ENCODE measurements at regions not wholly inside any gene's neighbourhood (a gene's known extent, or its start where the extent isn't known, plus 50 kb on each side); places are given as distances from the start of the nearest gene placed in this dataset.

DNA sequence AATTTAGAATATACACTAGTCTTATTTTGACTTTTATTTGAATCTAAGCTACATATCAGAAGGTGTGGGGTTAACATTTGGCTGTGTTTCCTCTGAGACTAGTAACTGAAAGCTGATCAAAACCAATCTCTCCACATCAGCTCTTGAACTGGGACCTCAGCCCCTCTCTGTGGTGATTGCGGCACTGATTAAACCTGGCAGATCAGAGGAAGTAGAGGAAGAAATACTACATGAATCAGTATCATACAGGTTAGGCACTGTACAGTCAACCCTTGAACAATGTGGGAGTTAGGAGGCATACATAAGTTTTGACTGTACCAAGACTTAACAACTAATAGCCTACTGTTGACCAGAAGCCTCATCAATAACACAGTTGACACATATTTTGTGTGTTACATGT, 122.5 kb upstream of the C1orf87 start:
- DNase-seq (ENCODE audit: low read depth, low spot score): no peak
- H3K4me3 ChIP-seq (ENCODE audit: insufficient read length, low read depth): no peak overlapping the region

DNA sequence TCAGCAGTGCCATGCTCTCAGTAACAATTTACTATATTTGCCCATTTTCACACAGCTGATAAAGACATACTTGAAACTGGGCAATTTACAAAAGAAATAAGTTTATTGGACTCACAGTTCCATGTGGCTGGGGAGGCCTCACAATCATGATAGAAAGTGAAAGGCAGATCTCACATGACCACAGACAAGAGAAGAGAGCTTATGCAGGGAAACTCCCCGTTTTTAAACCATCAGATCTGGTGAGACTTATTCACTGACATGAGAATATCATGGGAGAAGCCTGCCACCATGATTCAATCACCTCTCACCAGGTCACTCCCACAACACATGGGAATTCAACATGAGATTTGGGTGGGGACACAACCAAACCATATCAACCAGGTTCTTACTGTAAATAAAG, 112.1 kb upstream of the C1orf87 start:
- Histone ChIP-seq H3K27me3 (ENCODE audit: insufficient read depth, insufficient read length) (no peaks in the 10 kb centered on the region), H3K9me3 (ENCODE audit: insufficient read depth, low read length) (peaks cover 34% of the 10 kb centered on the region; the same call in 1 of the 2 replicates), H3K36me3 (ENCODE audit: insufficient read depth, insufficient read length, low read length) (no peaks in the 10 kb centered on the region), H3K9ac (ENCODE audit: insufficient read length, low read depth) (no peak overlapping the region), H3K4me1 (ENCODE audit: insufficient read depth, insufficient read length) (no peaks in the 10 kb centered on the region), H3K4me3 (ENCODE audit: insufficient read length, low read depth) (no peak overlapping the region)
- DNase-seq (ENCODE audit: low read depth, low spot score): no peak
- TF ChIP-seq YY1 (IDR thresholded peaks at IDR 0.05; ENCODE audit: insufficient read depth, insufficient read length) (no peak), ZNF274 (IDR thresholded peaks at IDR 0.05; ENCODE audit: low read depth, low read length) (no peak), SUZ12 (IDR thresholded peaks at IDR 0.05; ENCODE audit: extremely low read depth, insufficient read depth, insufficient read length) (no peak)

More for the DNA sequence above, 122.5 kb upstream of the C1orf87 start:
- Histone ChIP-seq H3K9me3 (ENCODE audit: insufficient read depth, low read length) (no peaks in the 10 kb centered on the region), H3K36me3 (ENCODE audit: insufficient read depth, insufficient read length, low read length) (no peaks in the 10 kb centered on the region), H3K27me3 (ENCODE audit: insufficient read depth, insufficient read length) (no peaks in the 10 kb centered on the region), H3K9ac (ENCODE audit: insufficient read length, low read depth) (no peak overlapping the region), H3K4me1 (ENCODE audit: insufficient read depth, insufficient read length) (no peaks in the 10 kb centered on the region)
- no peak for TF ChIP-seq ZNF274 (IDR thresholded peaks at IDR 0.05; ENCODE audit: low read depth, low read length)

DNA sequence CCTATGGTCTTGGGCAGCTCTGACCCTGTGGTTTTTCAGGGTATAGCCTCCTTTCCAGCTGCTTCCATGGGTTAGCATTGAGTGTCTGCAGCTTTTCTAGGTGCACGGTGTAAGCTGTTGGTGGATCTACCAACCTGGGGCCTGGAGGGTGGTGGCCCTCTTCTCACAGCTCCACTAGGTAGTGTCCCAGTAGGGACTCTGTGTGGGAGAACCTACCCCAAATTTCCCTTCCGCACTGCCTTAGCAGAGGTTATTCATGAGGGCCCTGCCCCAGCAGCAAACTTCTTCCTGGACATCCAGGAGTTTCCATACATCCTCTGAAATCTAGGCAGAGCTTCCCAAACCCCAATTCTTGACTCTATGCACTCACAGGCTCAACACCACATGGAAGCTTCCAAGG, 111.0 kb upstream of the C1orf87 start:
- TF ChIP-seq YY1 (IDR thresholded peaks at IDR 0.05; ENCODE audit: insufficient read depth, insufficient read length) (no peak), ZNF274 (IDR thresholded peaks at IDR 0.05; ENCODE audit: low read depth, low read length) (no peak), SUZ12 (IDR thresholded peaks at IDR 0.05; ENCODE audit: extremely low read depth, insufficient read depth, insufficient read length) (no peak)
- no peak for DNase-seq (ENCODE audit: low read depth, low spot score)

DNA sequence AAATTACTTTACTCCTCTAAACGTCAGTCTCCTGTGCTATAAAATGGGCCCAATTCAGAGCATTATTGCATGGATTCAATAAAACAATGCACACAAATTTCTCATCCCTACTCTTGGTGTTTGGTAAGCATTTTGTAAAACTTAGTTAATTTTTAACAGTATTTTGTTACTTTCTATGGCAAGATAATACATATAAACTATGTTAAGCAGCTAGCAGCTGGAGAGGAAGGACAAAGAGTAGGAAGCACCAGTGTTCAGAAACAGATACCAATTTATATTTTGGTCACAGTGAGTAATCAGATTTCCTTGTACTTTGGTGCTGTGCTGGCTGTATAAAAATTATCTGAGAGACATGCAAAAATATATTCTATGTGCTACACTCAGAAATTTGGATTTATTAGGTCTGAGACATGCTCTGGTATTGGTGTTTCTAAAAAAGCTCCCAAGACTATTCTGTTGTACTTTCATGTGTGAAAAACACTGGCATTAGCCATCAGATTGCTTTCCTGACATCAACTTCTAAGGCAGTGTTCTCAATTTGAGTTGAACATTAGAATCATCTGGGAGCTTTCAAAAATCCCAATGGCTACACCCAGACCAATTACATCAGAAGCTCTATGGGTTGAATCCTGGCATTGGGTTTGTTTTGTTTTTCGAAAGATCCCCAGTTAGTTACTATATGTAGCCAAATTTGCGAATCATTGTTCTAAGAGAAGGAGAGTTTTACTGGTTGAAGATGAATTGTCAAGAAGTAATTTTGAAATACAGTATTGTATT, 100.3 kb upstream of the C1orf87 start:
- H3K36me3 ChIP-seq (ENCODE audit: insufficient read depth, insufficient read length, low read length): no peaks in the 10 kb centered on the region
- no peak overlapping the region for H3K9ac ChIP-seq (ENCODE audit: insufficient read length, low read depth)
- no peaks in the 10 kb centered on the region for H3K27me3 ChIP-seq (ENCODE audit: insufficient read depth, insufficient read length)
- H3K4me1 ChIP-seq (ENCODE audit: insufficient read depth, insufficient read length): no peaks in the 10 kb centered on the region
- no peak for DNase-seq (ENCODE audit: low read depth, low spot score)
- H3K9me3 ChIP-seq (ENCODE audit: insufficient read depth, low read length): peaks cover 6% of the 10 kb centered on the region; the same call in 1 of the 2 replicates
- no peak overlapping the region for H3K4me3 ChIP-seq (ENCODE audit: insufficient read length, low read depth)
- TF ChIP-seq SUZ12 (IDR thresholded peaks at IDR 0.05; ENCODE audit: extremely low read depth, insufficient read depth, insufficient read length): no peak
- no peak for TF ChIP-seq ZNF274 (IDR thresholded peaks at IDR 0.05; ENCODE audit: low read depth, low read length)
- no peak for TF ChIP-seq YY1 (IDR thresholded peaks at IDR 0.05; ENCODE audit: insufficient read depth, insufficient read length)

More for the DNA sequence above, 111.0 kb upstream of the C1orf87 start:
- H3K4me3 ChIP-seq (ENCODE audit: insufficient read length, low read depth): no peak overlapping the region
- H3K27me3 ChIP-seq (ENCODE audit: insufficient read depth, insufficient read length): no peaks in the 10 kb centered on the region
- H3K36me3 ChIP-seq (ENCODE audit: insufficient read depth, insufficient read length, low read length): no peaks in the 10 kb centered on the region
- H3K4me1 ChIP-seq (ENCODE audit: insufficient read depth, insufficient read length): no peaks in the 10 kb centered on the region
- no peak overlapping the region for H3K9ac ChIP-seq (ENCODE audit: insufficient read length, low read depth)
- H3K9me3 ChIP-seq (ENCODE audit: insufficient read depth, low read length): peaks cover 34% of the 10 kb centered on the region; the same call in 1 of the 2 replicates

DNA sequence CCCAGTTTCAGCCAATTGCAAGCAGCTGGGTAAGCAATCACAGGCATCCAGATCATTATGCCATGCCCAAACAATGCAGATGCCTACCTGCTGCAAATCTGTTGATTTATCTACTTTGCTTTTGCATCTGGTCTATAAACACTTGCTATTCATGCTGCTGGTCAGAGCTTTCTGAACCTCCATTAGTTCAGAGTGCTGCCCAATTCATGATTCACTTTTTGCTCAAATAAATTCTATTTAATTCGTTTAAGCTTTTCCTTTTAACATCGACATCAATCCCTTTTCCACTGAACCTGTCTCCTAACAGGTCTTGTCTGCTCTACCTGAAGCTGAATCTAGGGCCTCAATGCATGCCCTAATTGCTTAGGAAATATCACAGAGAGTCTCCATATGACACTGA, 99.4 kb upstream of the C1orf87 start:
- Histone ChIP-seq H3K4me1 (ENCODE audit: insufficient read depth, insufficient read length) (no peaks in the 10 kb centered on the region), H3K27me3 (ENCODE audit: insufficient read depth, insufficient read length) (no peaks in the 10 kb centered on the region), H3K36me3 (ENCODE audit: insufficient read depth, insufficient read length, low read length) (no peaks in the 10 kb centered on the region), H3K4me3 (ENCODE audit: insufficient read length, low read depth) (no peak overlapping the region), H3K9ac (ENCODE audit: insufficient read length, low read depth) (no peak overlapping the region), H3K9me3 (ENCODE audit: insufficient read depth, low read length) (peaks cover 6% of the 10 kb centered on the region; the same call in 1 of the 2 replicates)
- TF ChIP-seq ZNF274 (IDR thresholded peaks at IDR 0.05; ENCODE audit: low read depth, low read length): no peak
- no peak for TF ChIP-seq YY1 (IDR thresholded peaks at IDR 0.05; ENCODE audit: insufficient read depth, insufficient read length)
- TF ChIP-seq SUZ12 (IDR thresholded peaks at IDR 0.05; ENCODE audit: extremely low read depth, insufficient read depth, insufficient read length): no peak
- no peak for DNase-seq (ENCODE audit: low read depth, low spot score)

DNA sequence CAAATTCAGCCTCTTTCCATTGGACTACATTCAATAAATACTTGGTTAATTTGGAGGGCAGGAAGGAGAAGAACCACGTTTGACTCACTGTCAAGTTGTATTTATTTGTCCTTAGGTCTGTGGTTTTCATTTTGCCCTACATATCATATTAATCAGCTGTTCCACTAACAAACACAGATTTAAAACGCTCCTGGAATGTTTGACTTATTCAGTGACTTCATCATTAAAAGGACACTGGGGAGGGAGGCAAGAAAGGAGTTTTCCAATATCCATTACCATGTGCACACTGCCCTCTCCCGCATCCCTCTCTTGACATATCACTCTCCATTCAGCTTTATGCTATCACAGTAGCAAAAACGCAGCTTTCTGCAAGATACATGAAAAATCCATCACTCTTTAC, 98.2 kb upstream of the C1orf87 start:
- Histone ChIP-seq H3K9me3 (ENCODE audit: insufficient read depth, low read length) (peaks cover 6% of the 10 kb centered on the region; the same call in 1 of the 2 replicates), H3K4me3 (ENCODE audit: insufficient read length, low read depth) (no peak overlapping the region), H3K4me1 (ENCODE audit: insufficient read depth, insufficient read length) (no peaks in the 10 kb centered on the region), H3K27me3 (ENCODE audit: insufficient read depth, insufficient read length) (no peaks in the 10 kb centered on the region), H3K9ac (ENCODE audit: insufficient read length, low read depth) (no peak overlapping the region), H3K36me3 (ENCODE audit: insufficient read depth, insufficient read length, low read length) (no peaks in the 10 kb centered on the region)
- no peak for TF ChIP-seq ZNF274 (IDR thresholded peaks at IDR 0.05; ENCODE audit: low read depth, low read length)
- TF ChIP-seq YY1 (IDR thresholded peaks at IDR 0.05; ENCODE audit: insufficient read depth, insufficient read length): no peak
- TF ChIP-seq SUZ12 (IDR thresholded peaks at IDR 0.05; ENCODE audit: extremely low read depth, insufficient read depth, insufficient read length): no peak
- DNase-seq (ENCODE audit: low read depth, low spot score): no peak

DNA sequence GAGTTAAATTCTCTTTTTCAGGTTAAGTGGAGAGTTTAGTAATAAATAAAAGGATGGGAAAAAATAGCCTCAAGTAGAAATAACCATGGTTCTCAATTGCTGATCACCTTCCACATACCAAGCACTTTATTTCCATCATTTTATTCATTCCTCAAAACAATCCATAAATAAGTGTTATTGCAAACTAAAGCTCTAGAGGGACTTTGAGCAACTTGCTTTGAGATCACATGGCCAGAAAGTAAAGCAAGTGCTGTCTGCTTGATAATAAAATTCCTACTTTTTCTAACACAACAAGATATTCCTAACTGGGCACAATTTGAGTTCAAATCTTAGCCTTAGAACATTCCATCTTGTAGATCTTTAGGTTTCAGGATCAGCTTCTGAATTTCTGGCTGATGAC, 97.1 kb upstream of the C1orf87 start:
- Histone ChIP-seq H3K27me3 (ENCODE audit: insufficient read depth, insufficient read length) (no peaks in the 10 kb centered on the region), H3K9ac (ENCODE audit: insufficient read length, low read depth) (no peak overlapping the region), H3K4me3 (ENCODE audit: insufficient read length, low read depth) (no peak overlapping the region), H3K36me3 (ENCODE audit: insufficient read depth, insufficient read length, low read length) (no peaks in the 10 kb centered on the region), H3K9me3 (ENCODE audit: insufficient read depth, low read length) (peaks cover 6% of the 10 kb centered on the region; the same call in 1 of the 2 replicates), H3K4me1 (ENCODE audit: insufficient read depth, insufficient read length) (no peaks in the 10 kb centered on the region)
- DNase-seq (ENCODE audit: low read depth, low spot score): no peak
- TF ChIP-seq SUZ12 (IDR thresholded peaks at IDR 0.05; ENCODE audit: extremely low read depth, insufficient read depth, insufficient read length): no peak
- no peak for TF ChIP-seq YY1 (IDR thresholded peaks at IDR 0.05; ENCODE audit: insufficient read depth, insufficient read length)
- TF ChIP-seq ZNF274 (IDR thresholded peaks at IDR 0.05; ENCODE audit: low read depth, low read length): no peak
